ENCODE measurements at regions not wholly inside any gene's neighbourhood (a gene's known extent, or its start where the extent isn't known, plus 50 kb on each side); places are given as distances from the start of the nearest gene placed in this dataset.

DNA sequence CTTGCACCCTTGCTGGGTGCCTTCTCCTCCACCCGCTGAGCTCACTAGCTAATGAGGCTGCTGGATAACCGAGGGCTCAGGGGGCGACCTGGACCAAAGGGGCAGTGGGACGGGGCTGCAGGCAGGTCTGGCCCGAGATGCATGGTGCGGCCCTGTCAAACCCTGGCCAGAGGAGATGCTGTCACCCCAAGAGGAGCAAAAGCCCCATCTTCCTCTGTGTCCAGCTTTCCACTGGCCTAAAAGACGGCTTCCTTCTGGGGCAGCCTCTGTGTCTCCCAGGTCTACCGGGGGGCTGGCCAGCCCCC, 261.8 kb downstream of the TBC1D4 start:
- no peak overlapping the region for H3K9ac ChIP-seq (ENCODE audit: control insufficient read depth, insufficient read depth, low read length)
- H3K36me3 ChIP-seq (ENCODE audit: control insufficient read depth in 2 of 2, insufficient read depth in 2 of 2, low read length in 1 of 2), result no peaks in the 10 kb centered on the region
- FAIRE-seq (no peak), DNase-seq (ENCODE audit: low read depth, low spot score) (no peak), ATAC-seq (no peak)
- TF ChIP-seq RAD51 (IDR thresholded peaks at IDR 0.05) (no peak), IKZF1 (conservative IDR thresholded peaks at IDR 0.05) (no peak), SP1 (IDR thresholded peaks at IDR 0.05; ENCODE audit: low read depth, low read length) (no peak), CREM (IDR thresholded peaks at IDR 0.05; ENCODE audit: low read depth) (no peak), DPF2 (IDR thresholded peaks at IDR 0.05) (no peak), PAX5 (IDR thresholded peaks at IDR 0.05; ENCODE audit: borderline replicate concordance, low read depth, low read length) (no peak), RUNX3 (IDR thresholded peaks at IDR 0.05; ENCODE audit: low read length) (no peak), ESRRA (IDR thresholded peaks at IDR 0.05; ENCODE audit: low read length) (no peak), POLR2A (IDR thresholded peaks at IDR 0.05; ENCODE audit: low read depth, low read length) (no peak), SRF (IDR thresholded peaks at IDR 0.05; ENCODE audit: low read depth in 2 of 2, low read length in 2 of 2) (no peak), TBL1XR1 (IDR thresholded peaks at IDR 0.05; ENCODE audit: low read depth, low read length) (no peak), RFX5 (IDR thresholded peaks at IDR 0.05; ENCODE audit: low read depth, low read length) (no peak)
- TF ChIP-seq, protein P1, sequence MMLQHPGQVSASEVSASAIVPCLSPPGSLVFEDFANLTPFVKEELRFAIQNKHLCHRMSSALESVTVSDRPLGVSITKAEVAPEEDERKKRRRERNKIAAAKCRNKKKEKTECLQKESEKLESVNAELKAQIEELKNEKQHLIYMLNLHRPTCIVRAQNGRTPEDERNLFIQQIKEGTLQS (IDR thresholded peaks at IDR 0.05; ENCODE audit: borderline replicate concordance, extremely low read depth, low read depth, low read length), result no peak
- TF ChIP-seq, protein P2, sequence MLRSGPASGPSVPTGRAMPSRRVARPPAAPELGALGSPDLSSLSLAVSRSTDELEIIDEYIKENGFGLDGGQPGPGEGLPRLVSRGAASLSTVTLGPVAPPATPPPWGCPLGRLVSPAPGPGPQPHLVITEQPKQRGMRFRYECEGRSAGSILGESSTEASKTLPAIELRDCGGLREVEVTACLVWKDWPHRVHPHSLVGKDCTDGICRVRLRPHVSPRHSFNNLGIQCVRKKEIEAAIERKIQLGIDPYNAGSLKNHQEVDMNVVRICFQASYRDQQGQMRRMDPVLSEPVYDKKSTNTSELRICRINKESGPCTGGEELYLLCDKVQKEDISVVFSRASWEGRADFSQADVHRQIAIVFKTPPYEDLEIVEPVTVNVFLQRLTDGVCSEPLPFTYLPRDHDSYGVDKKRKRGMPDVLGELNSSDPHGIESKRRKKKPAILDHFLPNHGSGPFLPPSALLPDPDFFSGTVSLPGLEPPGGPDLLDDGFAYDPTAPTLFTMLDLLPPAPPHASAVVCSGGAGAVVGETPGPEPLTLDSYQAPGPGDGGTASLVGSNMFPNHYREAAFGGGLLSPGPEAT (IDR thresholded peaks at IDR 0.05; ENCODE audit: low read depth), result no peak
- TF ChIP-seq, protein P3, sequence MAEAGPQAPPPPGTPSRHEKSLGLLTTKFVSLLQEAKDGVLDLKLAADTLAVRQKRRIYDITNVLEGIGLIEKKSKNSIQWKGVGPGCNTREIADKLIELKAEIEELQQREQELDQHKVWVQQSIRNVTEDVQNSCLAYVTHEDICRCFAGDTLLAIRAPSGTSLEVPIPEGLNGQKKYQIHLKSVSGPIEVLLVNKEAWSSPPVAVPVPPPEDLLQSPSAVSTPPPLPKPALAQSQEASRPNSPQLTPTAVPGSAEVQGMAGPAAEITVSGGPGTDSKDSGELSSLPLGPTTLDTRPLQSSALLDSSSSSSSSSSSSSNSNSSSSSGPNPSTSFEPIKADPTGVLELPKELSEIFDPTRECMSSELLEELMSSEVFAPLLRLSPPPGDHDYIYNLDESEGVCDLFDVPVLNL (IDR thresholded peaks at IDR 0.05; ENCODE audit: low read depth, low read length), result no peak
- TF ChIP-seq, protein P4, sequence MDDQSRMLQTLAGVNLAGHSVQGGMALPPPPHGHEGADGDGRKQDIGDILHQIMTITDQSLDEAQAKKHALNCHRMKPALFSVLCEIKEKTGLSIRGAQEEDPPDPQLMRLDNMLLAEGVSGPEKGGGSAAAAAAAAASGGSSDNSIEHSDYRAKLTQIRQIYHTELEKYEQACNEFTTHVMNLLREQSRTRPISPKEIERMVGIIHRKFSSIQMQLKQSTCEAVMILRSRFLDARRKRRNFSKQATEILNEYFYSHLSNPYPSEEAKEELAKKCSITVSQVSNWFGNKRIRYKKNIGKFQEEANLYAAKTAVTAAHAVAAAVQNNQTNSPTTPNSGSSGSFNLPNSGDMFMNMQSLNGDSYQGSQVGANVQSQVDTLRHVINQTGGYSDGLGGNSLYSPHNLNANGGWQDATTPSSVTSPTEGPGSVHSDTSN (IDR thresholded peaks at IDR 0.05; ENCODE audit: insufficient replicate concordance, low read depth, low read length), result no peak
- H3K27me3 ChIP-seq (replicated peaks in 1 of 2; ENCODE audit: control insufficient read depth in 2 of 2, insufficient read depth in 2 of 2, low read length in 1 of 2), result no peaks in the 10 kb centered on the region; a peak in 1 of 4 replicates
- H3K4me1 ChIP-seq (ENCODE audit: control insufficient read depth, insufficient read depth, low read length), result no peaks in the 10 kb centered on the region
- no peaks in the 10 kb centered on the region for H4K20me1 ChIP-seq (ENCODE audit: control insufficient read depth, insufficient read depth)
- H3K4me3 ChIP-seq, result no peak overlapping the region
- 71% methylated on average over 8 of the region's 8 CpGs for WGBS (ENCODE audit: insufficient coverage, insufficient replicate concordance, low lambda C conversion rate, missing lambda C conversion rate)
- in situ Hi-C loops (cut with MboI), result loop anchor here (10.0 kb wide), 2 partner anchors 1385 to 1475 kb away; no protein-coding TSS in a partner anchor
- BruUV-seq (replicated peaks), result no TSS peak
- ChIA-PET POLR2A (no interaction called here), CTCF (interaction anchor here (0.9 to 2.6 kb wide), 26 partner anchors 10 to 1468 kb away, joined by 3 to 24 read pairs (median 4); no protein-coding TSS in a partner anchor), SMC1A (ENCODE audit: uncharacterized antibody, unreplicated experiment) (interaction anchor here (0.9 to 2.5 kb wide), 10 partner anchors 10 to 1464 kb away, joined by 3 to 8 read pairs (median 3); no protein-coding TSS in a partner anchor), RAD21 (ENCODE audit: unreplicated experiment) (interaction anchor here (0.6 to 2.1 kb wide), 11 partner anchors 13 to 1384 kb away, joined by 3 to 14 read pairs (median 4); no protein-coding TSS in a partner anchor)
- intact Hi-C loops (cut with micrococcal nuclease; ENCODE audit: unreplicated experiment), result no loop called here
- H3K27ac ChIP-seq (ENCODE audit: control insufficient read depth, insufficient read depth), result no peak overlapping the region
- no peaks in the 10 kb centered on the region for H3K79me2 ChIP-seq (ENCODE audit: control insufficient read depth, insufficient read depth, low read length)
- peak overlapping the region; percentile 60; the same call in 1 of the 2 replicates for H2AFZ ChIP-seq (ENCODE audit: control insufficient read depth, low read depth, low read length)
- H3K9me3 ChIP-seq (replicated peaks; ENCODE audit: control insufficient read depth, insufficient read depth, low read length), result no peaks in the 10 kb centered on the region
- H3K4me2 ChIP-seq (ENCODE audit: control insufficient read depth, insufficient read depth), result no peak overlapping the region; the same call in 1 of the 2 replicates
